ENCODE measurements at regions not wholly inside any gene's neighbourhood (a gene's known extent, or its start where the extent isn't known, plus 50 kb on each side); places are given as distances from the start of the nearest gene placed in this dataset.

DNA sequence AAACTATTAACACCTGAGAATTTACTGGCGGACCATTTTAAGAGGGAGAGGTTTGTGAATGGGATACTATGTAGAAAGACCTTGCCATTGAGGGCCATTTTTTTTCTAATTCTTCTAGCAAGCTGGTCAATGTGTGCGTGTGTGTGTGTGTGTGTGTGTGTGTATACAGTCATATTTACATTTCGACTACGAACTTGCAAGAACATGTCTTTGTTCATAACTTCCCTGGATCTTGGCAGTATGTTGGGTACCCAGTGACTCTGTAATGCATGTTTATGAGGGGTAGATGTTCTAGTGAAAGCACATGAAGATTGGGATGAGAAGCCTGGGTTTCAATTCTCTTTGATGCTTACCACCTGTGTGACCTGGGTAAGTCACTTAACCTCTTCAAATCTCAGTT is 133.6 kb downstream of the UBE2E3 start:
- Mint-ChIP-seq H3K4me1 (ENCODE audit: low read depth) (peaks cover 6% of the 10 kb centered on the region; the same call in 1 of the 2 replicates), H3K4me3 (no peak overlapping the region), H3K27ac (no peak overlapping the region), H3K36me3 (ENCODE audit: low read depth) (no peaks in the 10 kb centered on the region), H3K27me3 (ENCODE audit: insufficient read depth) (no peaks in the 10 kb centered on the region), H3K9me3 (no peaks in the 10 kb centered on the region)
- DNase-seq, result no peak
- TF ChIP-seq, protein P1, sequence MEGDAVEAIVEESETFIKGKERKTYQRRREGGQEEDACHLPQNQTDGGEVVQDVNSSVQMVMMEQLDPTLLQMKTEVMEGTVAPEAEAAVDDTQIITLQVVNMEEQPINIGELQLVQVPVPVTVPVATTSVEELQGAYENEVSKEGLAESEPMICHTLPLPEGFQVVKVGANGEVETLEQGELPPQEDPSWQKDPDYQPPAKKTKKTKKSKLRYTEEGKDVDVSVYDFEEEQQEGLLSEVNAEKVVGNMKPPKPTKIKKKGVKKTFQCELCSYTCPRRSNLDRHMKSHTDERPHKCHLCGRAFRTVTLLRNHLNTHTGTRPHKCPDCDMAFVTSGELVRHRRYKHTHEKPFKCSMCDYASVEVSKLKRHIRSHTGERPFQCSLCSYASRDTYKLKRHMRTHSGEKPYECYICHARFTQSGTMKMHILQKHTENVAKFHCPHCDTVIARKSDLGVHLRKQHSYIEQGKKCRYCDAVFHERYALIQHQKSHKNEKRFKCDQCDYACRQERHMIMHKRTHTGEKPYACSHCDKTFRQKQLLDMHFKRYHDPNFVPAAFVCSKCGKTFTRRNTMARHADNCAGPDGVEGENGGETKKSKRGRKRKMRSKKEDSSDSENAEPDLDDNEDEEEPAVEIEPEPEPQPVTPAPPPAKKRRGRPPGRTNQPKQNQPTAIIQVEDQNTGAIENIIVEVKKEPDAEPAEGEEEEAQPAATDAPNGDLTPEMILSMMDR (IDR thresholded peaks at IDR 0.05), result no peak

GRCh38 chr2:181116261-181116660 is 135.9 kb downstream of the UBE2E3 start:
- DNase-seq, result no peak
- TF ChIP-seq, protein P1 (IDR thresholded peaks at IDR 0.05), result no peak
- Mint-ChIP-seq H3K9me3 (no peaks in the 10 kb centered on the region), H3K4me3 (no peak overlapping the region), H3K36me3 (ENCODE audit: low read depth) (no peaks in the 10 kb centered on the region), H3K4me1 (ENCODE audit: low read depth) (peaks cover 13% of the 10 kb centered on the region), H3K27me3 (ENCODE audit: insufficient read depth) (no peaks in the 10 kb centered on the region), H3K27ac (no peak overlapping the region)

GRCh38 chr2:181117206-181117925 is 137.0 kb downstream of the UBE2E3 start:
- Mint-ChIP-seq H3K4me3 (no peak overlapping the region), H3K36me3 (ENCODE audit: low read depth) (no peaks in the 10 kb centered on the region), H3K9me3 (no peaks in the 10 kb centered on the region), H3K4me1 (ENCODE audit: low read depth) (peaks cover 13% of the 10 kb centered on the region), H3K27me3 (ENCODE audit: insufficient read depth) (no peaks in the 10 kb centered on the region), H3K27ac (no peak overlapping the region)
- TF ChIP-seq, protein P1 (IDR thresholded peaks at IDR 0.05), result no peak
- DNase-seq, result no peak

GRCh38 chr2:181120625-181121024 is 140.2 kb downstream of the UBE2E3 start:
- Mint-ChIP-seq H3K4me1 (ENCODE audit: low read depth) (peaks cover 27% of the 10 kb centered on the region), H3K4me3 (no peak overlapping the region), H3K36me3 (ENCODE audit: low read depth) (no peaks in the 10 kb centered on the region), H3K27ac (no peak overlapping the region), H3K27me3 (ENCODE audit: insufficient read depth) (no peaks in the 10 kb centered on the region), H3K9me3 (no peaks in the 10 kb centered on the region)
- DNase-seq, result no peak
- TF ChIP-seq, protein P1 (IDR thresholded peaks at IDR 0.05), result no peak

- no peaks in the 10 kb centered on the region for H3K27me3 Mint-ChIP-seq (ENCODE audit: insufficient read depth)
- TF ChIP-seq, protein P1 (IDR thresholded peaks at IDR 0.05), result no peak
- no peak for DNase-seq
- no peak overlapping the region for H3K4me3 Mint-ChIP-seq
- H3K4me1 Mint-ChIP-seq (ENCODE audit: low read depth), result peaks cover 27% of the 10 kb centered on the region
- no peaks in the 10 kb centered on the region for H3K9me3 Mint-ChIP-seq
- H3K27ac Mint-ChIP-seq, result no peak overlapping the region
- no peaks in the 10 kb centered on the region for H3K36me3 Mint-ChIP-seq (ENCODE audit: low read depth)
Observed at GRCh38 chr2:181121996-181122395, 141.6 kb downstream of the UBE2E3 start.
